ENCODE measurements at regions not wholly inside any gene's neighbourhood (a gene's known extent, or its start where the extent isn't known, plus 50 kb on each side); places are given as distances from the start of the nearest gene placed in this dataset.

DNA sequence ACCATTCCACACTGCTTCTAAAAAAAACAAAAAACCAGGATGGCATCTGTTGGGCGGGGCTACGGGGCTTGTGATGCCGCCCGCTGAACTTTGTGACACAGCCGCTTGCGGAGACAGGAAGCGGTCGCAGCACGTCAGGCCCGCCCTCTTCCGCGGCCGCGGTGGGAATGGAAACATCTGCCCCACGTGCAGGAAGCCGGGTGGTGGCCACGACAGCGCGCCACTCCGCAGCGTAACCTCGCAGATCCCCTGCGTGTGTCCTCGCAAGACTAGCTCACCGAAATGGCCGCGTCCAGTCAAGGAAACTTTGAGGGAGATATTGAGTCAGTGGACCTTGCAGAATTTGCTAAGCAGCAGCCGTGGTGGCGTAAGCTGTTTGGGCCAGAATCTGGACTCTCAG lies 168.5 kb downstream of the SUCLG1 start:
- H3K4me1 ChIP-seq (ENCODE audit: control insufficient read depth, insufficient read depth, low read length, unreplicated experiment), result no peaks in the 10 kb centered on the region
- H3K27ac ChIP-seq (ENCODE audit: low read depth, low read length), result no peak overlapping the region
- H2AFZ ChIP-seq (ENCODE audit: low read length, unreplicated experiment), result no peak overlapping the region
- H3K36me3 ChIP-seq (ENCODE audit: insufficient read depth, low read length), result no peaks in the 10 kb centered on the region
- H3K4me3 ChIP-seq (ENCODE audit: low read depth, low read length), result no peak overlapping the region
- H3K27me3 ChIP-seq (ENCODE audit: insufficient read depth, low read length), result no peaks in the 10 kb centered on the region
- no peaks in the 10 kb centered on the region for H3K79me2 ChIP-seq (ENCODE audit: control insufficient read depth, insufficient read depth, low read length, unreplicated experiment)

DNA sequence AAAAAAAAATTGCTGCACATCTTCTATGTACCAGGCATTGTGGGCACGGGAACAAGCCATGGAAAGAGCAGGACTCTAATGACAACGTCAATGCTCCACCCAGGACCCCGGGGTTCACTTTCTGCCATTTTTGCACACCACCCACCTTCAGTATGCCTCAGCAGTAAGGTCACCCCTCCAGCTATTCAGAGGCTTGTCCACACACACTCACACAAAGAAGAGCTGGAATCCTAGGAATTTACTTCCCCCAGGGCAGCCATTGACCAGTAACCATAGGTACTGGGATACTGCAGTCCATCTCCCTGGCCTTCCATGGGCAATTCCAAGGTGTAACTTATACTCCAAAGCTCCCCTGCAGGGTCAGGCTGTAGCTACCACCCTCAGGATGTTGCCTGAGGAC lies 170.8 kb downstream of the SUCLG1 start:
- H3K36me3 ChIP-seq (ENCODE audit: insufficient read depth, low read length), result no peaks in the 10 kb centered on the region
- H3K27me3 ChIP-seq (ENCODE audit: insufficient read depth, low read length), result no peaks in the 10 kb centered on the region
- no peak overlapping the region for H3K27ac ChIP-seq (ENCODE audit: low read depth, low read length)
- no peak overlapping the region for H2AFZ ChIP-seq (ENCODE audit: low read length, unreplicated experiment)
- H3K4me1 ChIP-seq (ENCODE audit: control insufficient read depth, insufficient read depth, low read length, unreplicated experiment), result no peaks in the 10 kb centered on the region
- no peaks in the 10 kb centered on the region for H3K79me2 ChIP-seq (ENCODE audit: control insufficient read depth, insufficient read depth, low read length, unreplicated experiment)
- H3K4me3 ChIP-seq (ENCODE audit: low read depth, low read length), result no peak overlapping the region

DNA sequence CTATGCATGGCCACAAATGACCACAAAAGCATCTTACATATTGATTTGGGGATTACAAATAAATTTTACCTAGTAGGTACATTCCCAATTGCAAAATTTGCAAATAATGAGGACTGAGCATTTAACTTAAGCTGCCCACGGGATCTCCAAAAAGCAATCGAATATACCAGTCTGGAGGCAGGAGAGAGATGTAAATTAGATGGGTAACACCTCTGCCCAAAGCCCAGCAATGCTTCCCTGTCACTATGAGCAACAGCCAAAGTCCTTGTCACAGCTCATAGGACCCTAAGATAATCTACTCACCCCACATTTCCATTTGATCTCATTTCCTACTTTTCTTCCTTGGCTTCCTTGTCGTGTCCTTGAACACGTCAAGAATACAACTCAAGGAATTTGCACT lies 172.2 kb downstream of the SUCLG1 start:
- Histone ChIP-seq H2AFZ (ENCODE audit: low read length, unreplicated experiment) (no peak overlapping the region), H3K27me3 (ENCODE audit: insufficient read depth, low read length) (no peaks in the 10 kb centered on the region), H3K27ac (ENCODE audit: low read depth, low read length) (no peak overlapping the region), H3K4me3 (ENCODE audit: low read depth, low read length) (no peak overlapping the region), H3K79me2 (ENCODE audit: control insufficient read depth, insufficient read depth, low read length, unreplicated experiment) (no peaks in the 10 kb centered on the region), H3K4me1 (ENCODE audit: control insufficient read depth, insufficient read depth, low read length, unreplicated experiment) (no peaks in the 10 kb centered on the region), H3K36me3 (ENCODE audit: insufficient read depth, low read length) (no peaks in the 10 kb centered on the region)

DNA sequence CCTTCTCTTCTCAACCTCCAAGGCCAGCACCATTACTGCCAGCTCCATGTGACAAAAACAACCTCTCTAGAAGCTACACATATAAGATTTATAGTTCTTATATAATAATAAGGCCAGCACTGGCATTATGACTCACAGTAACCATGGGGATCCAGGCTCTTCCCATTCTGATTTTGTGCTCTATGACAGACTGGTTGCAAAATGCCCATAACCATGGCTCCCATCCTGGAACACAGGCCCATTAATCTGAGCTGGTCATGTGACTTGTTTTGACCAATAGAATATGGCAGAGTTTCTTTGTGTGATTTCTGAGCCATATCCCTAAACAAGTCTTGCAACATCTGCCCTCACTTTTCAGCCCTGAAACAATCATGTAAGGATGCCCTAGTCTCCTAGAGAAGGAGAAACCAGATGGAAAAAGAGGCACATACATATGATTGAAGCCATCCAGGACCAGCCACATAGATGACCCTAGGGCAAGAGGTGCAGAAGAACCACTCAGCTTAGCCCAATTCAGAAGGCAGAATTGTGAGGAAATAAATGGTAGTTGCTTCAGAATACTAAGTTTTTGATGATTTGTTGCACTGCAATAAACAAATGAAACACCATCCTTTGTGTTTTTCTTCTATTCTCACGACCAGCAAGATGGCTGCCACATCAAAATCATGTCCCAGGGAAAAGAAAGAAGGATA lies 173.9 kb downstream of the SUCLG1 start:
- no peaks in the 10 kb centered on the region for H3K27me3 ChIP-seq (ENCODE audit: insufficient read depth, low read length)
- no peak overlapping the region for H2AFZ ChIP-seq (ENCODE audit: low read length, unreplicated experiment)
- H3K4me3 ChIP-seq (ENCODE audit: low read depth, low read length), result no peak overlapping the region

DNA sequence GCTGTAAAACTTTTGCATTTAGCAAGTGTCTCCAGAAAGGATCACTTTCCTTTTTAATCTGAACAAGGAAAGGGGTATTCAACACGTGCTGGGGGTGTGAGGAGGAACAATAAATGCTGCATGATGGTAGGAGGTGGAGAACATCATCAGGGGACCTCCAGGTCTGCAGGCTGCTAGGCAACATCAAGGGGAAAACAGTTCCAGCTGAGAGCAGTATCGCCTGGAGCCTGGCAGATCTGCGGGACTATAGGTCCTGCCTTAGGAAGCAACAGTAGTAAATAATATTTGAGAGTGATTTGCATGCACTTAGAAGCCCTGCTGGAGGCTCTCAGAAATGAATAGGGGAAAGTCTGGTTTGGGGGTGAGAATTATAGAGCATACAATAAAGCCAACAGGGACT lies 175.6 kb downstream of the SUCLG1 start:
- Histone ChIP-seq H3K27ac (ENCODE audit: low read depth, low read length) (no peak overlapping the region), H3K4me3 (ENCODE audit: low read depth, low read length) (no peak overlapping the region), H3K36me3 (ENCODE audit: insufficient read depth, low read length) (no peaks in the 10 kb centered on the region), H3K4me1 (ENCODE audit: control insufficient read depth, insufficient read depth, low read length, unreplicated experiment) (no peaks in the 10 kb centered on the region), H2AFZ (ENCODE audit: low read length, unreplicated experiment) (no peak overlapping the region), H3K79me2 (ENCODE audit: control insufficient read depth, insufficient read depth, low read length, unreplicated experiment) (no peaks in the 10 kb centered on the region), H3K27me3 (ENCODE audit: insufficient read depth, low read length) (no peaks in the 10 kb centered on the region)

More for the DNA sequence above, 173.9 kb downstream of the SUCLG1 start:
- no peaks in the 10 kb centered on the region for H3K36me3 ChIP-seq (ENCODE audit: insufficient read depth, low read length)
- H3K4me1 ChIP-seq (ENCODE audit: control insufficient read depth, insufficient read depth, low read length, unreplicated experiment), result no peaks in the 10 kb centered on the region
- H3K27ac ChIP-seq (ENCODE audit: low read depth, low read length), result no peak overlapping the region
- no peaks in the 10 kb centered on the region for H3K79me2 ChIP-seq (ENCODE audit: control insufficient read depth, insufficient read depth, low read length, unreplicated experiment)

DNA sequence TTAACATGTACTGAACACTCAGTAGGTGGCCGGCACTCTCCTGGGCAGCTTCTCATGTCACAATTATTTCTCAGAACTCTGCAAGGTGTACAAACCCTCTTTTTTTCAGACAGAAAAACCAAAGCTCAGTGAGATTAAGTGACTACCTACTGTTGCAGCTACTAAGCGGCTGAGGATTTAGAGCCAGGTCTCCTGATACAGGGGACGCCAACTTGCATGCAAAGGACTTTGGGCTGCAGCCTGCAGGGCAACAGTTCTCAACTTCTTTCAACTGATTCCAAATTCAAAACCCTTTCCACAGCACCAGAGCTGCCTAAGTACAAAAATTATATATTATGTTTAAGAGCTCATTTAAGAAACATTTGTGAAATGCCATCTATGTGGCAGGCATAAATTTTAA lies 177.6 kb downstream of the SUCLG1 start:
- Histone ChIP-seq H3K36me3 (ENCODE audit: insufficient read depth, low read length) (no peaks in the 10 kb centered on the region), H2AFZ (ENCODE audit: low read length, unreplicated experiment) (no peak overlapping the region), H3K27me3 (ENCODE audit: insufficient read depth, low read length) (no peaks in the 10 kb centered on the region), H3K4me1 (ENCODE audit: control insufficient read depth, insufficient read depth, low read length, unreplicated experiment) (no peaks in the 10 kb centered on the region), H3K79me2 (ENCODE audit: control insufficient read depth, insufficient read depth, low read length, unreplicated experiment) (no peaks in the 10 kb centered on the region), H3K4me3 (ENCODE audit: low read depth, low read length) (no peak overlapping the region), H3K27ac (ENCODE audit: low read depth, low read length) (no peak overlapping the region)

DNA sequence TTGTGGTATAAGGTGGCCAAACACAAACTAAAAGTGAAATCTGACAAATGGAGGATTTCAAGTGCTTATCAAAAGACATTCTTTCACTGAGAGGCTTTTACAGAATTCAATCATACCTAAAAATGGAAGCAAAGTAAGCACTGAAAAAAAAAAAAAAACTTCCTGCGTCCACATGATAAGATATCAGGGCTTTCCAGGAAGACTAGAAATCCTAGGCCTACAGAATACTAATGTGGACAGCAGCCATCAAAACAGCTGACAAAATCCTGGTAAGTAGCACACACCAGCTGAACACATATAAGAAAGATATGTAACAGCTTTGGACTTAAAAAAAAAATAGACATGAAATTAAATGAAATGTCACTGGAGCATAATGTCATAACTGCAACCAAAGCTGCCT lies 178.2 kb downstream of the SUCLG1 start:
- Histone ChIP-seq H2AFZ (ENCODE audit: low read length, unreplicated experiment) (no peak overlapping the region), H3K36me3 (ENCODE audit: insufficient read depth, low read length) (no peaks in the 10 kb centered on the region), H3K27me3 (ENCODE audit: insufficient read depth, low read length) (no peaks in the 10 kb centered on the region), H3K27ac (ENCODE audit: low read depth, low read length) (no peak overlapping the region), H3K4me3 (ENCODE audit: low read depth, low read length) (no peak overlapping the region), H3K79me2 (ENCODE audit: control insufficient read depth, insufficient read depth, low read length, unreplicated experiment) (no peaks in the 10 kb centered on the region), H3K4me1 (ENCODE audit: control insufficient read depth, insufficient read depth, low read length, unreplicated experiment) (no peaks in the 10 kb centered on the region)

DNA sequence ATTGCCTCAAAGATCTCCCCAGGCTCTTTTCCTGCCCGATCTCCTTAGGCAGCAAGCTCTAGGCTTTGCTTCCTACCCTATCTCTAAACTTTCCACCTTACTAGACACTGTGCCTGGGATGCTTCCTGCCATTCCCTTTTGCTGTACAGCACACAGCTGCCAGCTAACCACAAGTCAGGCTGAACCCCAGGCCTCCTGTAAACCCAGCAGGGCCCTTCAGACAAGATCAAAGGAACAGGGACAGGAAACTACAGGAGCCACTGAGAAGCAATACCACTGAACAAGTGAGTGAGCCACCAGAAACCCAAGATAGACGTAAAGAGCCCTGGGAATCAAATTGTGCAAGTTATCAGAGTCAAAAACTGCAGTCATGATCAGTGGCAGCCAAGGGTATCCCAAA lies 180.7 kb downstream of the SUCLG1 start:
- Histone ChIP-seq H3K79me2 (ENCODE audit: control insufficient read depth, insufficient read depth, low read length, unreplicated experiment) (no peaks in the 10 kb centered on the region), H2AFZ (ENCODE audit: low read length, unreplicated experiment) (no peak overlapping the region), H3K27me3 (ENCODE audit: insufficient read depth, low read length) (no peaks in the 10 kb centered on the region), H3K4me1 (ENCODE audit: control insufficient read depth, insufficient read depth, low read length, unreplicated experiment) (no peaks in the 10 kb centered on the region), H3K27ac (ENCODE audit: low read depth, low read length) (no peak overlapping the region), H3K4me3 (ENCODE audit: low read depth, low read length) (no peak overlapping the region), H3K36me3 (ENCODE audit: insufficient read depth, low read length) (no peaks in the 10 kb centered on the region)

DNA sequence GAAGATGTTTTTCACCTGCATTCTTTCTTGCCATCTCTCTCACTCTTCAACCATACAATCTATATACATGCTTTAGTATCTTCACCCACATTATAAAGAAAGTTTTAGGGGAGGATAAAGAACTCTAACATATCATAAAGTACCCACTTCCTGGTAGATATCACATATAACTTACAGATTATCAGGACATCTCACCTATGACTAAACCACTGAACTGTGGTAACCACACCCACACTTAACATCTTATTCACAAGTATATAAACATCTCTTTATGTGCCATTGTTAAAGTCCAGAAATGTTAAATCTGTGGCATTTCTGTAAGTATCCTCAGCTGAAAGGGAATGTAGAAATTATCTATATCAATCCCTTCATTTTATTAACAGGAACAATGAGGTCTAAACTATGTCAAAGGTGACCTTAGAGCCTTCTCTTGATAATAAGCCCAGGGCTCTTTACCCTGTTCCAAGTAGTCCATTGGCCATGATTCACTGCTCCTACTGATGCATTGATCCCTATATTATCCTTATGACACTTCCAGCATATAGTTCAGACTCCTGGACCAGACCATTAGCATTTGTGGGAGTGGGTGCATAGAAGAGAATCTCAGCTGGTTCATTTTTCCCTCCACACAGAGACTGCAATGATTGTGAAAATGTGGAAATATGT lies 182.4 kb downstream of the SUCLG1 start:
- Histone ChIP-seq H3K79me2 (ENCODE audit: control insufficient read depth, insufficient read depth, low read length, unreplicated experiment) (no peaks in the 10 kb centered on the region), H3K27ac (ENCODE audit: low read depth, low read length) (no peak overlapping the region), H3K27me3 (ENCODE audit: insufficient read depth, low read length) (no peaks in the 10 kb centered on the region), H3K4me1 (ENCODE audit: control insufficient read depth, insufficient read depth, low read length, unreplicated experiment) (no peaks in the 10 kb centered on the region), H3K4me3 (ENCODE audit: low read depth, low read length) (no peak overlapping the region), H2AFZ (ENCODE audit: low read length, unreplicated experiment) (no peak overlapping the region), H3K36me3 (ENCODE audit: insufficient read depth, low read length) (no peaks in the 10 kb centered on the region)

DNA sequence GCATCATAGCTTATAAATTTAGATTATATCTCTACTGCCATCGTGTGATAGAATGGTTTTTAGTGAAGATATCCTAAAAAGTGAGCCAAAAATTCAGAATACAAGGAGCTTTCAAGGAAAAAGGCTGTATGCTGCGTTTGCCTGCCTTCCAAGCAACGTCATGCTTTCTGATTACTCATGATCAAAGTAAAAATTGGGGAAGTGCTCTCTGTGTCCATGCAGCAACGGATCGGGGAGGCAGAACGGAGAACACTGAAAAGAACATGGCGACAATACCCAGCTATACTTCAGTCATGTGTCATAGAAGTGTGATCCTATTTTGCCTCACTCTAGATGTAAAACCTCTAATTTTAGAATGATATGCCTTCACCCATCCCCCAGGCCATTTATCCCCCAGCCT lies 185.7 kb downstream of the SUCLG1 start:
- Histone ChIP-seq H3K4me1 (ENCODE audit: control insufficient read depth, insufficient read depth, low read length, unreplicated experiment) (no peaks in the 10 kb centered on the region), H3K79me2 (ENCODE audit: control insufficient read depth, insufficient read depth, low read length, unreplicated experiment) (no peaks in the 10 kb centered on the region), H2AFZ (ENCODE audit: low read length, unreplicated experiment) (no peak overlapping the region), H3K27me3 (ENCODE audit: insufficient read depth, low read length) (no peaks in the 10 kb centered on the region), H3K27ac (ENCODE audit: low read depth, low read length) (no peak overlapping the region), H3K36me3 (ENCODE audit: insufficient read depth, low read length) (no peaks in the 10 kb centered on the region), H3K4me3 (ENCODE audit: low read depth, low read length) (no peak overlapping the region)

DNA sequence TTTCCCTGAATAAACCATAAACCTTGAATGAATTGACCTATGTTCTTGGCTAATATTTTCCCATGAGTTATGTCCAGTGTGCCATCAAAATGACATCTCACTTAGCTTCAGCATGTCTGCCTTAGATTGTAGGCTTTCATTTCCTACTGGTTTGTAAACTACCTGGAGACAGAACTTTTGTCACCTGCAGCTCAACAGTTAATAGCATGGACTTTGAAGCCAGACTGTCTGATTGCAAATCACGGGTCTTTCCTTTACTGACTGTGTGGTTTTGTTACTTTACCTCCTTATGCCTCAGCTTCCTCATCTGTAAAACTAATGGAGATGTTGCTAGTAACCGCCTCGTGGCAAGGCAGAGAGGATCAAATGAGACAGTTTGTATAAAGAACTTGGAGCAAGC lies 187.1 kb downstream of the SUCLG1 start:
- no peak overlapping the region for H3K27ac ChIP-seq (ENCODE audit: low read depth, low read length)
- H3K27me3 ChIP-seq (ENCODE audit: insufficient read depth, low read length), result no peaks in the 10 kb centered on the region
- H3K79me2 ChIP-seq (ENCODE audit: control insufficient read depth, insufficient read depth, low read length, unreplicated experiment), result no peaks in the 10 kb centered on the region
- H2AFZ ChIP-seq (ENCODE audit: low read length, unreplicated experiment), result no peak overlapping the region
- H3K4me1 ChIP-seq (ENCODE audit: control insufficient read depth, insufficient read depth, low read length, unreplicated experiment), result no peaks in the 10 kb centered on the region
- no peak overlapping the region for H3K4me3 ChIP-seq (ENCODE audit: low read depth, low read length)
- no peaks in the 10 kb centered on the region for H3K36me3 ChIP-seq (ENCODE audit: insufficient read depth, low read length)
